GM18909 (cell line): ENCODE measurements at regions not wholly inside any gene's neighbourhood (a gene's known extent, or its start where the extent isn't known, plus 50 kb on each side); places are given as distances from the start of the nearest gene placed in this dataset.

ENCODE experiments used
- ATAC-seq: cut with Tn5 transposase; IDR thresholded peaks from one replicate; pipeline ENCODE4 v1.9.1; 2021; ENCODE audit warnings: mild to moderate bottlenecking; ENCODE audit not compliant: unreplicated experiment, poor library complexity

DNA sequence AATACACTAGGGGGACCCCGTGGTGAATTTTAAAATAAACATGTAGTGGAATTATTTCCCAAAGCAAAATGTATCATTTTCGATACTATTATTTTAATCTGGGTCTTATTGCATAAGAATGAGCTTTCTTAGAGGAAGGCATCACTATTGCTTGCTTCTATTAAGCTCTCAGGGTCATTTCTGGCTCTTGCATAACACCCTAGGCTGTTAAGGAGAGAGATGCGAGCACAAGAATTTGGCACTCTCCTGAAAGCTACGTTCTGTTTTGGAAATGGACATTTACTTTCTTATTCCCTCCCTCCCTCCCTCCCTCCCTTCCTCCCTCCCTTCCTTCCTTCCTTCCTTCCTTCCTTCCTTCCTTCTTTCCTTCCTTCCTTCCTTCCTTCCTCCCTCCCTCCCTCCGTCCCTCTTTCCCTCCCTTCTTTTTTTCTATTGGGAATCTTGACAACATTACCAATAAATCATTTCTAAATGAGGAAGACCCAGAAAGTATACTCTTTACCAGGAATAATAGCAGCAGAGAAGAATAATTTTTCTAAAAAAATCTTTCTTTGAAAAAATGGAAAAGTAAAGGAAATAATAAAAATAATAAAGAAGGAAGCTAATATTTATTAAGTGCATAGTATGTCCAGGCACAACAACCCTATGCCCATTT lies 83.6 kb upstream of the BDNF start:
- no peak for ATAC-seq

DNA sequence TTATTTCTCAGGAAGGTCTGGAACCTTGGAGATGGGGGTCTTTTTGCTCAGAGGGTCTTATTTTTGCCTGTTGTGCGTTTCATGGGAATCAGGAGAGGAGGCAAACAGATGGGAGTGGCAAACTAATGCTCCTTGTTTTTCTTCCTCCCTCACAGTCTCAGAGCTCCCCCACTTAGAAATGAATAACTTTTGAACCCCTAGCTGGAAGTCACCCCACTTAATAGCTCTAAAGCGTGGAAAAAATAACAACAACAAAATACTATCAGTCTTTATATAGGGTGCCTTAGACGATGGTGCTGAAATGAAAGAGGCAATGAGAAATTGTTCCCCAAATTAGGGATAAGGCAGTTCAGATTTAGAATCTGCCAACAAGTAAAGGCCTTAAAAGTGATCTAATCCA lies 76.8 kb upstream of the BDNF start:
- ATAC-seq, result no peak

DNA sequence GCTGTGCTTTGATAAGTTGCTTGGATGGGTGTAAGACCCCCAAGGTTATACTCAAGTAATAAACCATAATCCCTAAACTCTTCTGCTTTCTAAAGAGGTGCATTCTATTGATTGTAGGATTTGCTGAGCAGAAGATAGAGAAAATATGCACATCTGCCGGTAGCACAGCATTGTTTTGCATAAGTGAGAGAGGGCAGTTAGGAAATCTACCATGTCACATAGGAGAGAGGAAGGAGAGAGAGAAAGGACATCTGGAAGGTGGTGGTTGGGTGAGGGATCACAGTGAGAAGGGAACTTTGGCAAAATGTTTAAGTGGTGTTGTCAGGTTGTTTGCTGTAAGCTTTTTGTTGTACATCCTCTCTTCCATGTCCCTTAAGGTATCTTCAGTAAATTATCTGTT lies 73.6 kb upstream of the BDNF start:
- no peak for ATAC-seq

DNA sequence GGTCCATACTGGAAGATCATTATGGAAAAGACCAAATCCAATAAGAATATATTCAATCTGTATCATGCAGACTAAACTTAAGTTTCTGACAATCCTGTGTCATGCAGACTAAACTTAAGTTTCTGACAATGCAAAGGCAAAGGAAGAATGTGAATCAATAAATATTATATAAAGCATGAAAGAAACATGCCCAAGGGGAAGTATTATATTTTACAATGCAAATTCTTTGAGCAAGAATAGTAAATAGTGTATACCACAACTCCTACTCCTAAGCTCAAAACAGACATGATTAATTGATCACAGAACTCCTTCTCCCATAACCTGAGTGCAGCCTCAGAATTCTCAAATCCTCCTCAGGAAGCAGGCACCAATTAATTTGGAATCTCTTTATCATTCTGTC lies 71.3 kb upstream of the BDNF start:
- no peak for ATAC-seq

GRCh38 chr11:27770576-27770975 lies 70.3 kb upstream of the BDNF start:
- ATAC-seq, result no peak

- no peak for ATAC-seq
These were observed 63.5 kb upstream of the BDNF start for GRCh38 chr11:27763736-27764135.

- no peak for ATAC-seq
These were observed 61.1 kb upstream of the BDNF start for GRCh38 chr11:27761356-27761755.

DNA sequence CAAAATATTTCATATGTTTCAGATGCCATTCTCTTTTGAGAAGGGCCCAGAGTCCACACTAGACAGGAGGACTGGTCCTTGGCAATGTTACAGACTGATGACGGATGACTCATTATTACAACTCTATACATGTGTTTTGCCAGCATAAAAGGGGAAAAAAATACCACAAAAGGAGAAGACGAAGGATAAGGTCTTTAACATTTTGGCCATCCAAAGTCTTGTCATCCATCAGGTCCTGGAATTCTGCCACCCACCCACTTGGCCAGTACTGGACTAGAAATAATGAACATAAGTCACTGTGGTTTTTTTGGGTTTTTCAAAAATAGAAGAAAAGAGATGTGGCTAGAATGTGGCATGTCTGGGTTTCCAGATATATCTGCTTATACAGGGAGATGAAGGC lies 57.7 kb upstream of the BDNF start:
- no peak for ATAC-seq

DNA sequence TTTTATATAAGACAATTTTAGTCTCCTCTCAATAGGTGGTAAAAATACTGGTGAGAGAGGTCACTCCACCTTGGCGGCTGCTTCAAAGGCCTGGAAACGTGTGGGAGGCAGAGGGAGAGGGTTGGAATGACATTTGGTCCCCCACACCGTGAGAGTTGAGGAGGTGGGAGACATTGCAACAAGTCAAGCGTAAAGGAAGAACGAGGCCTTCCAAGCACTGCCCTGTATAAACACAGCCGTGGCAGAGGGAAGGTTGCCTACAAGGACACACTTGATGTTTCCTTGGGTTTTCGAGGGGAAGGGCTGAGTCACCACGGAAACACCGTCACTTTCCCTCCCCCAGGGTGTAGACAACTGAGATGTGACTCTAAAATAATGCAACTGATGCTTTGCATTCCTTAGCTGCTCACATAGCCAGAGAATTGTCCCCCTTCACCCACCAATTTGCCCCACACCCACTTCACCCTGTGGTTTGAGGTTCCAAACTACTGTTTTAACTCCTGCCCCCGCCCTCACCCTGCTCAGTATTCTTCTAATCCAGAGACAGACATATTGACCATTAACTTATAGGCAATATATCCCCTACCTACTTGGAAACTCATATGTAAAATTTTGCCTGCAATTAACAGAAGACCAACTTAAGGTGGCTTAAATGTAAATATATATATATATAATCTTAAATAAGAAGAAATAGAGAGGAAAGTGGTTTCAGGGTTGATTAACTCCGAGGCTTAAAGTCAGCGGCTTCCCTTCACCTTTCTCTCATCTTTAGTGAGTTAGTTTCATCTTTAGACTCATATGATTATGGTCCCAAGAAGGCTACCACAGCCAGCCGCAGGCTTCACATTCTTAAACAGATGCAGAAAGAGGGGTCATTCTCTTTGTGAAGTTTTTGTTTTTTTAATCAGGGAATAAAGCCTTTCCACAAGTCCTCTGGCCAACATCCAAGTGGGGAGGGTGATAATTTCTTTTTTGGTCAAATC lies 54.1 kb upstream of the BDNF start:
- no peak for ATAC-seq
